GM23338 (cell line): ENCODE measurements at regions not wholly inside any gene's neighbourhood (a gene's known extent, or its start where the extent isn't known, plus 50 kb on each side); places are given as distances from the start of the nearest gene placed in this dataset.

Experiments
- ATAC-seq: fragments of 200-7000 bp; cut with Tn5 transposase; 3 replicates; pipeline ENCODE4 v1.9.1; 2020
- DNase-seq: peaks from one replicate; pipeline ENCODE4 v3.0.0-alpha.2; 2015; ENCODE audit warnings: low spot score
- H2AFZ ChIP-seq: fragments of 200-600 bp; sonication (generic); 2 replicates; pipeline ENCODE4 v1.8.0; 2016; ENCODE audit warnings: antibody characterized with exemption, mild to moderate bottlenecking, moderate library complexity
- H3F3A ChIP-seq: fragments of 200-600 bp; sonication (generic); replicated peaks from 2 replicates; pipeline ENCODE4 v1.8.0; 2017; ENCODE audit warnings: antibody characterized with exemption, mixed run types, low read depth
- H3K27ac ChIP-seq: fragments of 200-600 bp; sonication (generic); 2 replicates; pipeline ENCODE4 v1.6.1; 2016; ENCODE audit warnings: low read depth
- H3K27me3 ChIP-seq: fragments of 200-600 bp; sonication (generic); 2 replicates; pipeline ENCODE4 v1.8.0; 2016; ENCODE audit warnings: mild to moderate bottlenecking, mixed run types, moderate library complexity; ENCODE audit not compliant: insufficient read depth
- H3K36me3 ChIP-seq: fragments of 200-600 bp; sonication (generic); 2 replicates; pipeline ENCODE4 v1.8.0; 2016; ENCODE audit warnings: mild to moderate bottlenecking; ENCODE audit not compliant: insufficient read depth
- H3K4me1 ChIP-seq: fragments of 200-600 bp; sonication (generic); 2 replicates; pipeline ENCODE4 v1.8.0; 2016; ENCODE audit warnings: mild to moderate bottlenecking, moderate library complexity; ENCODE audit not compliant: insufficient read depth
- H3K4me2 ChIP-seq: fragments of 200-600 bp; sonication (generic); 2 replicates; pipeline ENCODE4 v1.7.1; 2017; ENCODE audit warnings: mixed run types
- H3K4me3 ChIP-seq: fragments of 200-600 bp; sonication (generic); 2 replicates; pipeline ENCODE4 v1.6.1; 2016; ENCODE audit warnings: mixed run types
- H3K79me2 ChIP-seq: fragments of 200-600 bp; sonication (generic); replicated peaks from 2 replicates; pipeline ENCODE4 v1.8.0; 2017; ENCODE audit warnings: mild to moderate bottlenecking; ENCODE audit not compliant: insufficient read depth
- H3K9me2 ChIP-seq: fragments of 200-600 bp; sonication (generic); 2 replicates; pipeline ENCODE4 v1.8.0; 2017; ENCODE audit not compliant: insufficient read depth
- H4K20me1 ChIP-seq: fragments of 200-600 bp; sonication (generic); replicated peaks from 2 replicates; pipeline ENCODE4 v1.8.0; 2017; ENCODE audit warnings: mild to moderate bottlenecking; ENCODE audit not compliant: insufficient read depth
- H3K27ac Mint-ChIP-seq: 2 replicates; pipeline ENCODE4 v1.8.0; 2020; ENCODE audit warnings: inconsistent platforms, mild to moderate bottlenecking, moderate library complexity, mixed read lengths
- H3K27me3 Mint-ChIP-seq: 3 replicates; pipeline ENCODE4 v1.8.0; 2022; ENCODE audit warnings: low read depth, mild to moderate bottlenecking, moderate library complexity, mixed read lengths, inconsistent platforms; ENCODE audit not compliant: insufficient read depth, poor library complexity
- H3K36me3 Mint-ChIP-seq: 3 replicates; pipeline ENCODE4 v1.8.0; 2021; ENCODE audit warnings: low read depth, mild to moderate bottlenecking, inconsistent platforms, moderate library complexity, mixed read lengths
- H3K4me1 Mint-ChIP-seq: 3 replicates; pipeline ENCODE4 v1.8.0; 2020; ENCODE audit warnings: mild to moderate bottlenecking, inconsistent platforms, mixed read lengths
- H3K4me3 Mint-ChIP-seq: 3 replicates; pipeline ENCODE4 v1.8.0; 2021; ENCODE audit warnings: moderate library complexity, mild to moderate bottlenecking, inconsistent platforms, mixed read lengths
- H3K9me3 Mint-ChIP-seq: 3 replicates; pipeline ENCODE4 v1.8.0; 2020; ENCODE audit warnings: moderate library complexity, mild to moderate bottlenecking, inconsistent platforms, mixed read lengths
- CREB1 ChIP-seq: fragments of 250-450 bp; sonication (Bioruptor Pico); IDR thresholded peaks from 2 replicates; pipeline ENCODE4 v1.5.0; 2020; ENCODE audit warnings: low read depth, mild to moderate bottlenecking, moderate library complexity
- CTCF ChIP-seq, 2 experiments: fragments of 200-600 bp in 1 of 2; sonication (generic) in 1 of 2; conservative IDR thresholded peaks; 2 replicates each; pipeline versions ENCODE4 v1.5.1 to v1.6.1; 2016 to 2017; ENCODE audit warnings: antibody characterized with exemption in 2 of 2, low read depth in 2 of 2, mild to moderate bottlenecking in 2 of 2, moderate library complexity in 1 of 2
- ETS1 ChIP-seq: IDR thresholded peaks from 2 replicates; pipeline ENCODE4 v1.6.1; 2016; ENCODE audit warnings: antibody characterized with exemption
- EZH2phosphoT487 ChIP-seq: fragments of 200-600 bp; sonication (generic); IDR thresholded peaks from one replicate; pipeline ENCODE4 v1.8.1; 2018; ENCODE audit warnings: antibody characterized with exemption; ENCODE audit not compliant: unreplicated experiment
- JUNB ChIP-seq: IDR thresholded peaks from one replicate; pipeline ENCODE4 v1.6.1; 2016; ENCODE audit warnings: antibody characterized with exemption; ENCODE audit not compliant: unreplicated experiment
- NANOG ChIP-seq: IDR thresholded peaks from 2 replicates; pipeline ENCODE4 v1.6.1; 2016; ENCODE audit warnings: antibody characterized with exemption, borderline replicate concordance
- POLR2AphosphoS5 ChIP-seq: IDR thresholded peaks from 2 replicates; pipeline ENCODE4 v1.6.1; 2016; ENCODE audit warnings: antibody characterized with exemption, low read depth
- REST ChIP-seq: IDR thresholded peaks from one replicate; pipeline ENCODE4 v1.6.1; 2018; ENCODE audit warnings: antibody characterized with exemption; ENCODE audit not compliant: unreplicated experiment
- STAT1 ChIP-seq: IDR thresholded peaks from one replicate; pipeline ENCODE4 v1.6.1; 2016; ENCODE audit warnings: antibody characterized with exemption; ENCODE audit not compliant: unreplicated experiment
- ZNF114 ChIP-seq: fragments of 250-450 bp; sonication (Bioruptor Pico); IDR thresholded peaks from 2 replicates; pipeline ENCODE4 v1.5.0; 2020; ENCODE audit warnings: mild to moderate bottlenecking, moderate library complexity
- ZNF331 ChIP-seq: fragments of 250-450 bp; sonication (Bioruptor Pico); IDR thresholded peaks from 2 replicates; pipeline ENCODE4 v1.5.0; 2020; ENCODE audit warnings: low read depth, mild to moderate bottlenecking, moderate library complexity
- ZNF462 ChIP-seq: fragments of 250-450 bp; sonication (Bioruptor Pico); IDR thresholded peaks from 2 replicates; pipeline ENCODE4 v1.5.0; 2020; ENCODE audit warnings: mild to moderate bottlenecking, moderate library complexity

- H3K4me1 ChIP-seq, result peaks cover 3% of the 10 kb centered on the region; the same call in 1 of the 2 replicates
- Mint-ChIP-seq H3K27me3 (peaks cover 5% of the 10 kb centered on the region), H3K9me3 (no peaks in the 10 kb centered on the region), H3K36me3 (no peaks in the 10 kb centered on the region), H3K27ac (no peak overlapping the region), H3K4me1 (peaks cover 14% of the 10 kb centered on the region), H3K4me3 (no peak overlapping the region)
- no peak for DNase-seq
- no peaks in the 10 kb centered on the region for H3K27me3 ChIP-seq
- no peaks in the 10 kb centered on the region for H4K20me1 ChIP-seq
- TF ChIP-seq ZNF331, result no peak
- no peak for TF ChIP-seq NANOG
- TF ChIP-seq JUNB, result no peak
- no peak for TF ChIP-seq STAT1
- TF ChIP-seq ETS1, result no peak
- no peak for TF ChIP-seq REST
- TF ChIP-seq CTCF (conservative IDR thresholded peaks at IDR 0.05; ENCODE audit: low read depth in 2 of 2), result no peak
- no peak for TF ChIP-seq EZH2phosphoT487
- no peak for TF ChIP-seq POLR2AphosphoS5
- no peak for TF ChIP-seq CREB1 (CRISPR knock-in tag)
- no peak for TF ChIP-seq ZNF462
- no peak for TF ChIP-seq ZNF114 (CRISPR knock-in tag)
- no peaks in the 10 kb centered on the region for H3K36me3 ChIP-seq
- H3F3A ChIP-seq, result no peaks in the 10 kb centered on the region
- ATAC-seq, result no peak
- H3K4me2 ChIP-seq, result no peak overlapping the region
- H3K9me2 ChIP-seq, result no peaks in the 10 kb centered on the region
- no peaks in the 10 kb centered on the region for H3K79me2 ChIP-seq
- no peak overlapping the region for H3K4me3 ChIP-seq
- no peak overlapping the region for H3K27ac ChIP-seq
- H2AFZ ChIP-seq, result no peak overlapping the region
Observed at GRCh38 chr15:70244978-70245542, 147.3 kb upstream of the TLE3 start.
